ENCODE measurements at regions not wholly inside any gene's neighbourhood (a gene's known extent, or its start where the extent isn't known, plus 50 kb on each side); places are given as distances from the start of the nearest gene placed in this dataset.

- TF ChIP-seq, protein P1, sequence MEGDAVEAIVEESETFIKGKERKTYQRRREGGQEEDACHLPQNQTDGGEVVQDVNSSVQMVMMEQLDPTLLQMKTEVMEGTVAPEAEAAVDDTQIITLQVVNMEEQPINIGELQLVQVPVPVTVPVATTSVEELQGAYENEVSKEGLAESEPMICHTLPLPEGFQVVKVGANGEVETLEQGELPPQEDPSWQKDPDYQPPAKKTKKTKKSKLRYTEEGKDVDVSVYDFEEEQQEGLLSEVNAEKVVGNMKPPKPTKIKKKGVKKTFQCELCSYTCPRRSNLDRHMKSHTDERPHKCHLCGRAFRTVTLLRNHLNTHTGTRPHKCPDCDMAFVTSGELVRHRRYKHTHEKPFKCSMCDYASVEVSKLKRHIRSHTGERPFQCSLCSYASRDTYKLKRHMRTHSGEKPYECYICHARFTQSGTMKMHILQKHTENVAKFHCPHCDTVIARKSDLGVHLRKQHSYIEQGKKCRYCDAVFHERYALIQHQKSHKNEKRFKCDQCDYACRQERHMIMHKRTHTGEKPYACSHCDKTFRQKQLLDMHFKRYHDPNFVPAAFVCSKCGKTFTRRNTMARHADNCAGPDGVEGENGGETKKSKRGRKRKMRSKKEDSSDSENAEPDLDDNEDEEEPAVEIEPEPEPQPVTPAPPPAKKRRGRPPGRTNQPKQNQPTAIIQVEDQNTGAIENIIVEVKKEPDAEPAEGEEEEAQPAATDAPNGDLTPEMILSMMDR (IDR thresholded peaks at IDR 0.05; ENCODE audit: borderline replicate concordance, insufficient read depth, low read depth, low read length) = no peak
- no peak overlapping the region for H3K4me3 ChIP-seq (ENCODE audit: low read depth, low read length)
Measured at GRCh38 chr4:23390246-23390645, 499.6 kb downstream of the PPARGC1A start.

GRCh38 chr4:23388699-23389395, 501.0 kb downstream of the PPARGC1A start:
- no peak overlapping the region for H3K4me3 ChIP-seq (ENCODE audit: low read depth, low read length)
- TF ChIP-seq, protein P1 (IDR thresholded peaks at IDR 0.05; ENCODE audit: borderline replicate concordance, insufficient read depth, low read depth, low read length) = no peak

DNA sequence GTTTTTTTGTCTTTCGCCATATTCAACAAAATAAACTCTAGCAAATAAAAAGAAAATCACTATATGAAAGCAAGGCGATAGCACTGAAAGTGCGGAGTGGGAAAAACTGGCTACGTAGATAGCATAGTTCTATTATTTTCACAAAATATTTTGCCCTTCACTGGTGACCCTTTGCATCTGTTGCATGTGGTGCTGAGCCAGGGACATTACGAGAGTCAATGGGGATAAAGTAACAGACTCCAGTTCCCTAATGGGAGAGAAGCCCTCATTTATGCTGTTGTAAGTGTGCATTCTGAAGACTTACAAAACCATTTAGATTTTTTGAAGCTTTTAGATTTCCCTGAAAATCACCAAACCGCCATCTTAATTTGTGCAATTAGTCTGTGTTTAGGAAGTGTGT, 501.6 kb downstream of the PPARGC1A start:
- H3K4me3 ChIP-seq (ENCODE audit: low read depth, low read length) = no peak overlapping the region
- TF ChIP-seq, protein P1 (IDR thresholded peaks at IDR 0.05; ENCODE audit: borderline replicate concordance, insufficient read depth, low read depth, low read length) = no peak

GRCh38 chr4:23384741-23385140, 505.1 kb downstream of the PPARGC1A start:
- H3K4me3 ChIP-seq (ENCODE audit: low read depth, low read length) = no peak overlapping the region
- TF ChIP-seq, protein P1 (IDR thresholded peaks at IDR 0.05; ENCODE audit: borderline replicate concordance, insufficient read depth, low read depth, low read length) = no peak

DNA sequence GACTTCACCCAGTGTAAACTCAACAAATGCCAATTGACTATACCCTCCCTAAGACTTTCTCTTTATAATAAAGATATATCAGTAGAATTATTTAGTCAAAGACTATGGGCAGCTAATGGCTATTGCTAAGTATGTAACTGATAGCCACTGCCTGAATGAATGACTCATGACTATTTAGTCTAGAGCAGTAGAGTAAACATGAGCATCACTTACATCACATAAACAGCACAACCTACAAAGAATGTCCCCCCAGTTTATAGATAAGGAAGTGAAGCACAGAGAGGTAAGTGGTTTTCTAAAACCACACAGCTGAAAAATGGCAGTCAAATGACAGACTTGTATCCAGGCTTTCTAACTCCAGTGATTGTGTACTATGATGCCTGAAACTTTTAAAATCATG, 507.0 kb downstream of the PPARGC1A start:
- TF ChIP-seq, protein P1 (IDR thresholded peaks at IDR 0.05; ENCODE audit: borderline replicate concordance, insufficient read depth, low read depth, low read length) = no peak
- no peak overlapping the region for H3K4me3 ChIP-seq (ENCODE audit: low read depth, low read length)

- H3K4me3 ChIP-seq (ENCODE audit: low read depth, low read length) = no peak overlapping the region
- TF ChIP-seq, protein P1 (IDR thresholded peaks at IDR 0.05; ENCODE audit: borderline replicate concordance, insufficient read depth, low read depth, low read length) = no peak
Measured at GRCh38 chr4:23374259-23374658, 515.6 kb downstream of the PPARGC1A start.

DNA sequence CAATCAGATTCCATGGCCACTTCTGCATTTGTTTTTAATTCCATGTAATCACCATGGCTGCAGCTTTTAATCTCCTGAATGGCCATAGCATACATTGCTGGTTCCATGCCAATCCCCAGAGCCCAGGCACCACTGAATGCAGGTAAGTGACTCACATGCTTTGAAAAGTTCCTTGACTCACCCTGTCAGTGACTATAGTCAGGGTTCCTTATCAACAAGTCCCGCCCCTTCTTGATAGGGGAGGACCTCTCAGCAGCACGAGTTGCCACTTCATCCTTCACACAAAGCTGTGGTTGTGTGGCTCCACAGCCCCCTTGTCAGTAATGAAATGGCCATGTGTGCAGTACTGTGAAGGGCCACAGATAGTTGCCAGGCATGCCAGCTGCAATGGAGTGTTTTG, 516.6 kb downstream of the PPARGC1A start:
- no peak overlapping the region for H3K4me3 ChIP-seq (ENCODE audit: low read depth, low read length)
- TF ChIP-seq, protein P1 (IDR thresholded peaks at IDR 0.05; ENCODE audit: borderline replicate concordance, insufficient read depth, low read depth, low read length) = no peak
